WTC11 (cell line): ENCODE measurements at regions not wholly inside any gene's neighbourhood (a gene's known extent, or its start where the extent isn't known, plus 50 kb on each side); places are given as distances from the start of the nearest gene placed in this dataset.

Source experiments
- CREB1 ChIP-seq: sonication (generic); formaldehyde crosslinking; IDR thresholded peaks from 2 replicates; pipeline ENCODE4 v1.8.0; 2023; ENCODE audit warnings: mild to moderate bottlenecking, missing genetic modification reagents
- CTCF ChIP-seq: fragments of 200-600 bp; IDR thresholded peaks from 2 replicates; pipeline ENCODE4 v1.8.0; 2022; ENCODE audit warnings: antibody characterized with exemption
- ESRRA ChIP-seq: sonication (generic); formaldehyde crosslinking; IDR thresholded peaks from 2 replicates; pipeline ENCODE4 v1.8.1; 2022; ENCODE audit warnings: mild to moderate bottlenecking, missing genetic modification reagents, borderline replicate concordance
- FOXP4 ChIP-seq: sonication (generic); formaldehyde crosslinking; IDR thresholded peaks from 2 replicates; pipeline ENCODE4 v1.8.0; 2022; ENCODE audit warnings: mild to moderate bottlenecking, missing genetic modification reagents
- JAZF1 ChIP-seq: fragments of 250-450 bp; sonication (Bioruptor Pico); IDR thresholded peaks from 2 replicates; pipeline ENCODE4 v1.9.0; 2021; ENCODE audit warnings: moderate library complexity, mild to moderate bottlenecking, inconsistent platforms
- NFE2L1 ChIP-seq: sonication (generic); formaldehyde crosslinking; IDR thresholded peaks from 2 replicates; pipeline ENCODE4 v1.8.1; 2023; ENCODE audit warnings: missing genetic modification reagents
- NFYB ChIP-seq: sonication (generic); formaldehyde crosslinking; conservative IDR thresholded peaks from 2 replicates; pipeline ENCODE4 v1.8.0; 2022; ENCODE audit warnings: low read depth, missing genetic modification reagents
- SP1 ChIP-seq: sonication (generic); formaldehyde crosslinking; conservative IDR thresholded peaks from 2 replicates; pipeline ENCODE4 v1.8.1; 2022; ENCODE audit warnings: missing genetic modification reagents
- TEAD4 ChIP-seq: sonication (generic); formaldehyde crosslinking; IDR thresholded peaks from 2 replicates; pipeline ENCODE4 v1.8.0; 2022; ENCODE audit warnings: mild to moderate bottlenecking, missing genetic modification reagents
- ZBTB21 ChIP-seq: sonication (generic); formaldehyde crosslinking; IDR thresholded peaks from 2 replicates; pipeline ENCODE4 v1.8.1; 2023; ENCODE audit warnings: mild to moderate bottlenecking, missing genetic modification reagents, borderline replicate concordance
- ZBTB43 ChIP-seq: sonication (generic); formaldehyde crosslinking; IDR thresholded peaks from 2 replicates; pipeline ENCODE4 v1.8.1; 2023; ENCODE audit warnings: mild to moderate bottlenecking, missing genetic modification reagents
- ZNF232 ChIP-seq: sonication (generic); formaldehyde crosslinking; IDR thresholded peaks from 2 replicates; pipeline ENCODE4 v1.8.0; 2022; ENCODE audit warnings: mild to moderate bottlenecking, missing genetic modification reagents
- ZNF425 ChIP-seq: fragments of 250-450 bp; sonication (Bioruptor Pico); conservative IDR thresholded peaks from 2 replicates; pipeline ENCODE4 v1.9.0; 2021; ENCODE audit warnings: mild to moderate bottlenecking
- TF ChIP-seq, protein P1 (sequence below): sonication (generic); formaldehyde crosslinking; IDR thresholded peaks from 2 replicates; pipeline ENCODE4 v1.8.0; 2023; ENCODE audit warnings: missing genetic modification reagents

DNA sequence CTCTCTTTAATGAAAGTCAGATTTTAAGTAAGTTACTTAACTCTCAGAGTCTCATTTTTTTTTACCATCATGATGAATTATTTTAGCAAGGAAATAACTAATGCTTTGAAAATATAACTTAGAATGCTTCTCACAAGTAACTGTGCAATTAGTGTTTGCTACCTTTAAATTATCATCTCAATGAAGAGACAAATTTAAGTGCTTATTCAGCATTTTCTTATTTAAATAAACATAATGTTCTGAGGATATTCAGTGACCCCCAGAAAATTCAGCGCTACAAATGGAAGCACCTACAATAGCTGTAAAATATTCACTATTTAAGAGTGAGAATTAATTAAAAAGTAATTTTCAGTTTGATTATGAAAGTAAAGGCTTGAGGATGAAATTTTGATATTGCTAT lies 527.2 kb downstream of the SLITRK1 start:
- TF ChIP-seq CTCF (no peak), ZNF232 (CRISPR knock-in tag) (no peak), TEAD4 (CRISPR knock-in tag) (no peak), ZBTB21 (no peak), NFE2L1 (CRISPR knock-in tag) (no peak), CREB1 (CRISPR knock-in tag) (no peak), ESRRA (CRISPR knock-in tag) (no peak), FOXP4 (CRISPR knock-in tag) (no peak), ZNF425 (no peak), SP1 (CRISPR knock-in tag) (no peak), NFYB (CRISPR knock-in tag) (no peak), ZBTB43 (CRISPR knock-in tag) (no peak), JAZF1 (CRISPR knock-in tag) (no peak)
- TF ChIP-seq, protein P1, sequence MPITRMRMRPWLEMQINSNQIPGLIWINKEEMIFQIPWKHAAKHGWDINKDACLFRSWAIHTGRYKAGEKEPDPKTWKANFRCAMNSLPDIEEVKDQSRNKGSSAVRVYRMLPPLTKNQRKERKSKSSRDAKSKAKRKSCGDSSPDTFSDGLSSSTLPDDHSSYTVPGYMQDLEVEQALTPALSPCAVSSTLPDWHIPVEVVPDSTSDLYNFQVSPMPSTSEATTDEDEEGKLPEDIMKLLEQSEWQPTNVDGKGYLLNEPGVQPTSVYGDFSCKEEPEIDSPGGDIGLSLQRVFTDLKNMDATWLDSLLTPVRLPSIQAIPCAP (CRISPR knock-in tag) = no peak
